ENCODE measurements at regions not wholly inside any gene's neighbourhood (a gene's known extent, or its start where the extent isn't known, plus 50 kb on each side); places are given as distances from the start of the nearest gene placed in this dataset.
"Not testable (repeated sequence)": the region's sequence is repeated elsewhere in the genome, so short reads cannot be mapped to it uniquely, and the experiment has no call there.

- no peaks in the 10 kb centered on the region for H3K36me3 ChIP-seq (ENCODE audit: control insufficient read depth, insufficient read depth, low read length)
- no peaks in the 10 kb centered on the region for H3K27me3 ChIP-seq (ENCODE audit: control insufficient read depth, insufficient read depth, low read length)
- no peak overlapping the region for H3K4me3 ChIP-seq (ENCODE audit: low read depth, low read length)
- peak; percentile 56 for DNase-seq (ENCODE audit: low read depth)
- TF ChIP-seq CTCF (IDR thresholded peaks at IDR 0.05; ENCODE audit: insufficient read depth, low read length, poor library complexity, severe bottlenecking): no peak
Measured at GRCh38 chr14:38553586-38553985, 297.7 kb upstream of the CLEC14A start.

GRCh38 chr14:38549564-38549963 lies 293.7 kb upstream of the CLEC14A start:
- no peaks in the 10 kb centered on the region for H3K36me3 ChIP-seq (ENCODE audit: control insufficient read depth, insufficient read depth, low read length)
- no peak for TF ChIP-seq CTCF (IDR thresholded peaks at IDR 0.05; ENCODE audit: insufficient read depth, low read length, poor library complexity, severe bottlenecking)
- no peak overlapping the region for H3K4me3 ChIP-seq (ENCODE audit: low read depth, low read length)
- H3K27me3 ChIP-seq (ENCODE audit: control insufficient read depth, insufficient read depth, low read length): no peaks in the 10 kb centered on the region
- no peak for DNase-seq (ENCODE audit: low read depth)

GRCh38 chr14:38547961-38548490 lies 292.1 kb upstream of the CLEC14A start:
- Histone ChIP-seq H3K27me3 (ENCODE audit: control insufficient read depth, insufficient read depth, low read length) (no peaks in the 10 kb centered on the region), H3K4me3 (ENCODE audit: low read depth, low read length) (no peak overlapping the region), H3K36me3 (ENCODE audit: control insufficient read depth, insufficient read depth, low read length) (no peaks in the 10 kb centered on the region)
- DNase-seq (ENCODE audit: low read depth): no peak
- TF ChIP-seq CTCF (IDR thresholded peaks at IDR 0.05; ENCODE audit: insufficient read depth, low read length, poor library complexity, severe bottlenecking): no peak

DNA sequence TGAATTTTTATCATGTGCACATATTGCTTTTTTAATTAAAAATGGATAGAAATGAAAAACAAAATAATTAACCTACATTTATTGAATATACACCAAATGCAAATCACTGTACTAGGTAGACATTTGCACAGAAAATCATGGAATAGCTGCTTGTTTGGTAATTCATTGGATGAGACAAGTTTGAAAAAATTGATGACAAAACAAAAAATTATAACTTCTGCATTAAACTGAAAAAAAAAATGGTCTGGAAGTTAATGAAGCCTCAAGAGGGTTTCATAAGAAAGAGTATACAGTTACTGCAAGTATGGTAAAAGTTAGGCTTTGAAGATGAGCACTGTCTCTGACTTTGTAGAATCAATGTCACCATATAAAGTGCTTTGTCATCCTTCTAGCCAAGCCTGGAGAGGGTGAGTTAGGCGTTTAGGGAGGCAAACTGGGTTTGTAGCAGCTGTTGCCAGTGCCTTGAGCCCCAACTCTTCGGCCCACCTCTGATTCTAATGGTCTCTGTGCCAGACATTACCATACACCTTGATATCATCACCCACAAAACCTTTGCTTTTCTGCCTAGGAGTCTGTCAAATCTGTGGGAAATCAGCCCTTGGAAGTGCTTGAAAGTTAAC lies 291.1 kb upstream of the CLEC14A start:
- H3K36me3 ChIP-seq (ENCODE audit: control insufficient read depth, insufficient read depth, low read length): no peaks in the 10 kb centered on the region
- DNase-seq (ENCODE audit: low read depth): no peak
- no peak overlapping the region for H3K4me3 ChIP-seq (ENCODE audit: low read depth, low read length)
- TF ChIP-seq CTCF (IDR thresholded peaks at IDR 0.05; ENCODE audit: insufficient read depth, low read length, poor library complexity, severe bottlenecking): no peak
- no peaks in the 10 kb centered on the region for H3K27me3 ChIP-seq (ENCODE audit: control insufficient read depth, insufficient read depth, low read length)

DNA sequence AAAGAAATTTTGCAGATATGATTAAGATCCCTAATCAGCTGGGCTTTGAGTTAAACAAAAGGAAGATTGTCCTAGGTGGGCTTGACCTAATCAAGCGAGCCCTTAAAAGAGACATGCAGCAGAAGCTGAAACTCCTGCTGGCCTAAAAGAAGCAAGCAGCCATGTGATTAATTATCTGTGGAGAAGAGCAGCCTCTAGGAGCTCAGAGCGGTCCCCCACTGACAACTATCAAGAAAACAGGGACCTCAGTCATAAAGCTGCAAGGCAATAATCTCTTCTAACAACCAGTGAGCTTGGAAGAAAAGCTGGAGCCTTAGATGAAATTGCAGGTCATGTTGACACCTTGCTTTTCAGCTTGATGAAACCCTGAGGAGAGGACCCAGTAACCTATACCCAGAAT lies 288.9 kb upstream of the CLEC14A start:
- H3K36me3 ChIP-seq (ENCODE audit: control insufficient read depth, insufficient read depth, low read length): no peaks in the 10 kb centered on the region
- no peak for TF ChIP-seq CTCF (IDR thresholded peaks at IDR 0.05; ENCODE audit: insufficient read depth, low read length, poor library complexity, severe bottlenecking)
- no peaks in the 10 kb centered on the region for H3K27me3 ChIP-seq (ENCODE audit: control insufficient read depth, insufficient read depth, low read length)
- no peak overlapping the region for H3K4me3 ChIP-seq (ENCODE audit: low read depth, low read length)
- no peak for DNase-seq (ENCODE audit: low read depth)

GRCh38 chr14:38543851-38544250 lies 288.0 kb upstream of the CLEC14A start:
- H3K4me3 ChIP-seq (ENCODE audit: low read depth, low read length); DNase-seq (ENCODE audit: low read depth); H3K36me3 ChIP-seq (ENCODE audit: control insufficient read depth, insufficient read depth, low read length); H3K27me3 ChIP-seq (ENCODE audit: control insufficient read depth, insufficient read depth, low read length): not testable (repeated sequence)

GRCh38 chr14:38538053-38538452 lies 282.2 kb upstream of the CLEC14A start:
- H3K36me3 ChIP-seq (ENCODE audit: control insufficient read depth, insufficient read depth, low read length); DNase-seq (ENCODE audit: low read depth); H3K4me3 ChIP-seq (ENCODE audit: low read depth, low read length); H3K27me3 ChIP-seq (ENCODE audit: control insufficient read depth, insufficient read depth, low read length): not testable (repeated sequence)

Data from kidney epithelial cell (primary cell).